GM12873 (cell line): ENCODE measurements at regions not wholly inside any gene's neighbourhood (a gene's known extent, or its start where the extent isn't known, plus 50 kb on each side); places are given as distances from the start of the nearest gene placed in this dataset.

Source experiments
- CTCF ChIP-seq: IDR thresholded peaks from 2 replicates; pipeline ENCODE4 v1.5.1; 2012; ENCODE audit warnings: low read depth, mild to moderate bottlenecking, moderate library complexity, low read length, control low read depth; ENCODE audit not compliant: insufficient read depth; ENCODE audit errors: missing control alignments

- TF ChIP-seq CTCF = no peak
These were observed 270.1 kb downstream of the TFAP2A start for GRCh38 chr6:10144772-10145171.

GRCh38 chr6:10141746-10142443 is 273.0 kb downstream of the TFAP2A start:
- no peak for TF ChIP-seq CTCF

- TF ChIP-seq CTCF = no peak
These were observed 274.1 kb downstream of the TFAP2A start for GRCh38 chr6:10140824-10141223.

- no peak for TF ChIP-seq CTCF
These were observed 274.7 kb downstream of the TFAP2A start for GRCh38 chr6:10140136-10140535.

- TF ChIP-seq CTCF = no peak
These were observed 276.0 kb downstream of the TFAP2A start for GRCh38 chr6:10138917-10139316.

GRCh38 chr6:10136636-10137035 is 278.2 kb downstream of the TFAP2A start:
- no peak for TF ChIP-seq CTCF

GRCh38 chr6:10128721-10129120 is 286.2 kb downstream of the TFAP2A start:
- TF ChIP-seq CTCF = no peak
